ENCODE measurements at regions not wholly inside any gene's neighbourhood (a gene's known extent, or its start where the extent isn't known, plus 50 kb on each side); places are given as distances from the start of the nearest gene placed in this dataset.

- H3K4me1 Mint-ChIP-seq (ENCODE audit: unreplicated experiment) = peaks cover 47% of the 10 kb centered on the region
- DNase-seq (ENCODE audit: extremely low spot score, unreplicated experiment) = no peak
- peaks cover 5% of the 10 kb centered on the region for H3K27me3 Mint-ChIP-seq
- no peaks in the 10 kb centered on the region for H3K36me3 Mint-ChIP-seq
- no peak overlapping the region for H3K27ac Mint-ChIP-seq
- H3K9me3 Mint-ChIP-seq = no peaks in the 10 kb centered on the region
- H3K4me3 Mint-ChIP-seq = no peak overlapping the region
- no peak for TF ChIP-seq CTCF (conservative IDR thresholded peaks at IDR 0.05)
Observed at GRCh38 chr6:11427091-11427722, 110.3 kb upstream of the TMEM170B start.

DNA sequence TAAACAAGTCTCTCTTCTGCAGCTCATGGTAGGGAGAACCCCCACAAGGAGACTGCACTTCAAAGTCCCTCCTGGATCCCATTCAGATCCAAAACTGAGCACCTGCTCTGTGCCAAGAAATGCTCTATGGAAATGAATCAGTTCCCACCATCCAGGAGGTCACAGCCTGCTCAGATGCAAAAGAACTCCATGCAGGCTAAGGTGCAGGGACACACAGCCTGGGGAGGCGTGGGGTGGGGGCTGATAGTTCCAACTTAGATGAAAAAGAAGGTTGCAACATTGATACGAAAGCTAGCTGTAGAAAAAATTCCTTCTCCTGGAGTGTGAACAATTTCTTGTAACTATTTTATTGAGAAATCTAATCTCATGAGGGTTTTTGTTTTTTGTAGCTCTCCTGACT lies 111.0 kb upstream of the TMEM170B start:
- TF ChIP-seq CTCF (conservative IDR thresholded peaks at IDR 0.05) = no peak
- Mint-ChIP-seq H3K4me3 (no peak overlapping the region), H3K27me3 (peaks cover 5% of the 10 kb centered on the region), H3K36me3 (no peaks in the 10 kb centered on the region), H3K9me3 (no peaks in the 10 kb centered on the region), H3K27ac (no peak overlapping the region), H3K4me1 (ENCODE audit: unreplicated experiment) (peaks cover 44% of the 10 kb centered on the region)
- no peak for DNase-seq (ENCODE audit: extremely low spot score, unreplicated experiment)

DNA sequence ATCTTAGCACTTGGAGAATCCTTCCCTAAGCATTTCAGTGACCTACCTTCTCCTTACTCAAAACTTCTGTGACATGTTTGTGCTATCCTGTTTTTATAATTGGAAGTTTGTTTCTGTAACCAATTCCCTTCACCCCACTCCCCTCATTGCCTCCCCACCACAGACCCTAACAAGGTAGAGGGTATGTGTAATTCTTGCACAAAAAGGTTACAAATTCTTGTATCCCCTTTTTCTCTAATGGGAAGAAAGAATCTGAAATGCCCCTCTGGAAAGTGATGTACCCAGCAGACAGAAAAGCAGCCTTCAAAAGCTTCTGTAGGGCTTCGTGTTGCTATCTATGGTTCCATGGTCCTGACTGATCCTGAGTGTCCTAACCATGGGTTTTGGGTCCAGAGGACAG lies 111.7 kb upstream of the TMEM170B start:
- peaks cover 42% of the 10 kb centered on the region for H3K4me1 Mint-ChIP-seq (ENCODE audit: unreplicated experiment)
- TF ChIP-seq CTCF (conservative IDR thresholded peaks at IDR 0.05) = no peak
- H3K27me3 Mint-ChIP-seq = peaks cover 5% of the 10 kb centered on the region
- no peak overlapping the region for H3K4me3 Mint-ChIP-seq
- no peaks in the 10 kb centered on the region for H3K36me3 Mint-ChIP-seq
- H3K9me3 Mint-ChIP-seq = no peaks in the 10 kb centered on the region
- DNase-seq (ENCODE audit: extremely low spot score, unreplicated experiment) = no peak
- peak overlapping the region; percentile 22 for H3K27ac Mint-ChIP-seq

GRCh38 chr6:11425431-11425871 lies 112.1 kb upstream of the TMEM170B start:
- no peak for DNase-seq (ENCODE audit: extremely low spot score, unreplicated experiment)
- peaks cover 42% of the 10 kb centered on the region for H3K4me1 Mint-ChIP-seq (ENCODE audit: unreplicated experiment)
- H3K27ac Mint-ChIP-seq = peak overlapping the region; percentile 22
- no peaks in the 10 kb centered on the region for H3K36me3 Mint-ChIP-seq
- no peaks in the 10 kb centered on the region for H3K9me3 Mint-ChIP-seq
- peaks cover 5% of the 10 kb centered on the region for H3K27me3 Mint-ChIP-seq
- no peak for TF ChIP-seq CTCF (conservative IDR thresholded peaks at IDR 0.05)
- H3K4me3 Mint-ChIP-seq = no peak overlapping the region

GRCh38 chr6:11424395-11425034 lies 113.0 kb upstream of the TMEM170B start:
- H3K27ac Mint-ChIP-seq = no peak overlapping the region

More at GRCh38 chr6:11424395-11425034, 113.0 kb upstream of the TMEM170B start:
- no peak for DNase-seq (ENCODE audit: extremely low spot score, unreplicated experiment)
- H3K9me3 Mint-ChIP-seq = no peaks in the 10 kb centered on the region
- H3K27me3 Mint-ChIP-seq = peaks cover 5% of the 10 kb centered on the region
- TF ChIP-seq CTCF (conservative IDR thresholded peaks at IDR 0.05) = no peak
- H3K36me3 Mint-ChIP-seq = no peaks in the 10 kb centered on the region
- no peak overlapping the region for H3K4me3 Mint-ChIP-seq
- H3K4me1 Mint-ChIP-seq (ENCODE audit: unreplicated experiment) = peaks cover 39% of the 10 kb centered on the region
